Lower leg skin (tissue), 4 donors: ENCODE measurements at regions not wholly inside any gene's neighbourhood (a gene's known extent, or its start where the extent isn't known, plus 50 kb on each side); places are given as distances from the start of the nearest gene placed in this dataset.

Experiments
- DNase-seq, 2 donors: peaks; one replicate each; pipeline ENCODE4 v3.0.0-alpha.2; 2019; ENCODE audit warnings: low spot score in 2 of 2
- H3K4me3 ChIP-seq: fragments of 200-600 bp; sonication (generic); 2 replicates; pipeline ENCODE4 v1.5.1; 2017; ENCODE audit warnings: mild to moderate bottlenecking, low read depth; ENCODE audit not compliant: poor library complexity, severe bottlenecking
- POLR2A ChIP-seq, 2 donors: fragments of 450-650 bp; IDR thresholded peaks; one replicate each; pipeline ENCODE4 v1.6.1; 2016 to 2017; ENCODE audit warnings: antibody characterized with exemption in 2 of 2, mild to moderate bottlenecking in 1 of 2, moderate library complexity in 1 of 2
- WGBS, 2 donors: methylation state at CpG; one replicate each; pipeline ENCODE4 v1.1.5; 2018; 5-methylcytosine and 5-hydroxymethylcytosine counted together
- intact Hi-C: fragments of 100-400 bp; cut with DNase I; formaldehyde crosslinking; loops from one replicate; pipeline ENCODE4 v1.15.0; 2023; ENCODE audit warnings: low total_unique reads
- TF ChIP-seq, protein P1 (sequence below), 3 donors: fragments of 450-650 bp; IDR thresholded peaks; one replicate each; pipeline ENCODE4 v1.5.1; 2016; ENCODE audit warnings: antibody characterized with exemption in 3 of 3, mild to moderate bottlenecking in 3 of 3, moderate library complexity in 2 of 3

DNA sequence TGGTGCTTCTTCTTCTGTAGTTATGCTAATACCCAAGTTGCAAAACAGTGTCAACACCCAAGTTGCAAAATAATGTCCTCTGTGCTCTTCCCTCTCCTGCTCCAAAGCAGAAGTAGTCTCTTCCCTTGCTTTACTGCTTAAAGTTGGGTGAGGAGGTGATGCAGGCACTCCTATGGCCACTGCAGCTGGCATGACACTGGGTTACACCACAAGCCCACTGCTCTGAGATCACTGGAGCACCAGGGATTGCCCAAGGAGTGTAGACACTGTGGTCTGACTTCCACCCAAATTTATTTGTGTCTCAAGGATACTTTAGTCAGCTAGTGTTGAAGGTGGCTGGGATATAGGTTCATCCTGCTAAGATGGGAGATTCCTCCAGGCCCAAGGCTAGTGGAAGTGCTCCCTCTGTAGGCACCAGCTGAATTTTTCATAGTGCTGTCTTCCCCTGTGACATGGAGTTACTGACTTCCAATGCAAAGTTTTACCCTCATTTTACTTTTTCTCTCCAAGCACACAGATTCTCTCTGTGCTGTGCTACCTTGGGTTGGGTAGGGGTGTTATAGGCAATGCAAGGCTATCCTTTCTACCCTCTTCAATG is 196.2 kb upstream of the TENT5D start:
- intact Hi-C loops: no loop called here
- H3K4me3 ChIP-seq: no peak overlapping the region
- TF ChIP-seq POLR2A (IDR thresholded peaks at IDR 0.05): no peak
- TF ChIP-seq, protein P1, sequence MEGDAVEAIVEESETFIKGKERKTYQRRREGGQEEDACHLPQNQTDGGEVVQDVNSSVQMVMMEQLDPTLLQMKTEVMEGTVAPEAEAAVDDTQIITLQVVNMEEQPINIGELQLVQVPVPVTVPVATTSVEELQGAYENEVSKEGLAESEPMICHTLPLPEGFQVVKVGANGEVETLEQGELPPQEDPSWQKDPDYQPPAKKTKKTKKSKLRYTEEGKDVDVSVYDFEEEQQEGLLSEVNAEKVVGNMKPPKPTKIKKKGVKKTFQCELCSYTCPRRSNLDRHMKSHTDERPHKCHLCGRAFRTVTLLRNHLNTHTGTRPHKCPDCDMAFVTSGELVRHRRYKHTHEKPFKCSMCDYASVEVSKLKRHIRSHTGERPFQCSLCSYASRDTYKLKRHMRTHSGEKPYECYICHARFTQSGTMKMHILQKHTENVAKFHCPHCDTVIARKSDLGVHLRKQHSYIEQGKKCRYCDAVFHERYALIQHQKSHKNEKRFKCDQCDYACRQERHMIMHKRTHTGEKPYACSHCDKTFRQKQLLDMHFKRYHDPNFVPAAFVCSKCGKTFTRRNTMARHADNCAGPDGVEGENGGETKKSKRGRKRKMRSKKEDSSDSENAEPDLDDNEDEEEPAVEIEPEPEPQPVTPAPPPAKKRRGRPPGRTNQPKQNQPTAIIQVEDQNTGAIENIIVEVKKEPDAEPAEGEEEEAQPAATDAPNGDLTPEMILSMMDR (IDR thresholded peaks at IDR 0.05): no peak
- no peak for DNase-seq

DNA sequence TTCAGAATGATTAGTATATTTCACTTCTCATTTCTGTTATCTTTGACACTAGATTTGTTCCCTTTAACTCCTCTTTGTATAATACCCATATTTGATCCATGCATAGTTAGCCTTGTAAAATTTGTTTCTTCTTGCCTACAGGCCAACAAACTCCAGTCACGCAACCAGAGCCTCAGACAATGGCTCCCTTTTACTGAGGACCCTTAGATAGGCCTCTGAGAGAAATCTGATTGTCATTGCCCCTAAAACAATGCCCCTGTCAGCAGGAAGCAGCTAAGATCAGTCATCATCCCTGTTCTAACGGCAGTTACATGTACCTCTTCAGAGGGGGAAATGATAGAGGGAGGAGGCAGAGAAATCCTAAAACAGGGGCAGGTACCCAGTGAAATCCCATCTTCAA is 190.6 kb upstream of the TENT5D start:
- WGBS, 2 donors: 62 to 74% methylated on average over 2 of the region's 2 CpGs
- intact Hi-C loops: no loop called here
- no peak overlapping the region for H3K4me3 ChIP-seq
- TF ChIP-seq POLR2A (IDR thresholded peaks at IDR 0.05): no peak
- TF ChIP-seq, protein P1 (IDR thresholded peaks at IDR 0.05): no peak
- DNase-seq: no peak

DNA sequence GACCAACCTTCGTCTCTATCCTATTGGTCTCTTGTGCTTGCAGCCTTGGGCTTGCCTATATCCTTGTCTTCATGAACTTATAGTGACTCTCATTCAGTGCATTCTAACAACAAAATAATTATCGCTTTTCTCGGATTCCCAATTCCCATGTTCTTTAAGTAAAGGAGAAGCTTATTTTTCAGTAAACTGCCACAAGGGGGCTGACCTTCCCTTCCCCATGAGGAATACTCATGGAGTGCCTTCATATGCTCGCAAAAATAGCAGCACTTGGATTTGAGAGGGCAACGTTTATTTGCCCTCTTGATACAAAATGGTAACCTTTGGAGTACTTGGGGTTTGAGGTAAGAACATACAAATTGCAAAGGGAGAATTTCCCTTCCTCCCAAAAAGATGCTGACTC is 183.2 kb upstream of the TENT5D start:
- no peak overlapping the region for H3K4me3 ChIP-seq
- DNase-seq: no peak
- 66 to 80% methylated on average over 5 of the region's 5 CpGs for WGBS, 2 donors
- TF ChIP-seq, protein P1 (IDR thresholded peaks at IDR 0.05): no peak
- TF ChIP-seq POLR2A (IDR thresholded peaks at IDR 0.05): no peak
- intact Hi-C loops: no loop called here

DNA sequence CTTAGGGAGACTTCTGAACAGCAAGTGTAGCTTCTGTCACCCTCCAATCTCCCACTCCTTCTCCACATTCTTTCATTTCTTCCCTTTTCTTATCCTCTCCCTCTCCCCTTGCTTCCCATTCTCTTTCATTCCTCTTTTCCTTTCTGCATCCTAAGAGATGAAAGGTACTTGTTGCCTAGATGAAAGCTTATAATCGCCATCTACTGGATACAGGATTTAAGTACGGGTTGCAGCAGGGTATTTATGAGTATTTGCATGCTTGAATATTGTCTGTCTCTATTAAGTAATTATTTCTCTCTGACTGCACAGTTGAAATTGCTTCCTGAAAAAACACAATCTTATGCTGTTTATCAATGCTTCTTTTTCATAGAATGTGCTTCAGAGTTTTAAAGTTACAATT is 174.0 kb upstream of the TENT5D start:
- intact Hi-C loops: no loop called here
- DNase-seq: no peak
- H3K4me3 ChIP-seq: no peak overlapping the region
- TF ChIP-seq, protein P1 (IDR thresholded peaks at IDR 0.05): no peak
- no peak for TF ChIP-seq POLR2A (IDR thresholded peaks at IDR 0.05)
- 13 to 35% methylated on average over 2 of the region's 2 CpGs for WGBS, 2 donors

DNA sequence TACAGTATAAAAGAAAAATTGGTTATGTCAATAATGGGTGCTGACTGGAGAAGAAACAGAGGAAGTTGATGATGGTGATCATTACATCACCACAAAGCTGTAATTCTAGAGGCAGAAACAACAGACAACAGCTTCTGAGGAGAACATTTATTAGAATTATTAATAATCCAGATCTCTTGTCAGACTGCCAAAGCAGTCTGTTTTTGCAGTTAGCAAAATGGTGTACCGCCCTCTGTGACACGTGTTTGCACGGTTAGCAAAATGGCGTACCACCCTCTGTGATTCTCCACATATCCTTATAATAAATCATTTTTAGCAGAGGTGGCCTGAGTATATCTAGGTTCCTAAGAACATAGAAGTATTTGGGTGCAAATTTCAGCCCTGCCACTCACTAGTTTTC is 154.0 kb upstream of the TENT5D start:
- WGBS, 2 donors: 70 to 79% methylated on average over 4 of the region's 4 CpGs
- TF ChIP-seq, protein P1 (IDR thresholded peaks at IDR 0.05): no peak
- TF ChIP-seq POLR2A (IDR thresholded peaks at IDR 0.05): no peak
- intact Hi-C loops: no loop called here
- H3K4me3 ChIP-seq: no peak overlapping the region
- DNase-seq: no peak

DNA sequence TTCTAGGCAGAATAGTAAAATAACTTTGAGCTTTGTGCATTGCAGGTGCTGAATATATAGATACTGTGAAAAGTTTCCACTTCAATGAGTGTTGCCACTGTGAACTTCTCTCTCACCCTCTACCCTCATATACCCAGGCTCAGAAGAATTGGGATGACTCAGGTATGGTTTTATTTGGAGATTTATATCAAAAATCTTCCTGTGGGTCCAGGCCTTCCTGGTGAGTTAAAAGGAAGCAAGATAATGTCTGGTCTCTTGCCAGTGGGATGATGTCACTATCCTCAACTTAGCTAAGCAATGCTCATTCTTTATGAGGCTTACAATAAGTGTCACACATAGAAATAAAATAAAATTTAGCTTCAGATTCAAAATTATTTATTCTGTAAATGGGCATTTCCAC is 153.3 kb upstream of the TENT5D start:
- intact Hi-C loops: no loop called here
- H3K4me3 ChIP-seq: no peak overlapping the region
- no peak for TF ChIP-seq POLR2A (IDR thresholded peaks at IDR 0.05)
- TF ChIP-seq, protein P1 (IDR thresholded peaks at IDR 0.05): no peak
- DNase-seq: no peak
